Trophoblast cell (in vitro differentiated cells and primary cell): ENCODE measurements at regions not wholly inside any gene's neighbourhood (a gene's known extent, or its start where the extent isn't known, plus 50 kb on each side); places are given as distances from the start of the nearest gene placed in this dataset.
"Not testable (repeated sequence)": the region's sequence is repeated elsewhere in the genome, so short reads cannot be mapped to it uniquely, and the experiment has no call there.

Experiments used
- DNase-seq, 2 donors: peaks; one replicate each; pipeline ENCODE4 v3.0.0-alpha.2; 2016
- H2AFZ ChIP-seq: 2 replicates; pipeline ENCODE4 v1.6.1; 2013; ENCODE audit warnings: low read length, moderate library complexity, mild to moderate bottlenecking; ENCODE audit not compliant: insufficient read depth, poor library complexity
- H2AK5ac ChIP-seq: 2 replicates; pipeline ENCODE4 v1.6.1; 2013; ENCODE audit warnings: mild to moderate bottlenecking, low read length
- H2BK120ac ChIP-seq: 2 replicates; pipeline ENCODE4 v1.6.1; 2013; ENCODE audit warnings: low read length, mild to moderate bottlenecking, moderate library complexity; ENCODE audit not compliant: insufficient read depth, poor library complexity
- H2BK12ac ChIP-seq: 2 replicates; pipeline ENCODE4 v1.6.1; 2013; ENCODE audit warnings: mild to moderate bottlenecking, low read length, moderate library complexity
- H2BK5ac ChIP-seq: 2 replicates; pipeline ENCODE4 v1.6.1; 2013; ENCODE audit warnings: low read length, low read depth, moderate library complexity, mild to moderate bottlenecking; ENCODE audit not compliant: poor library complexity
- H3K14ac ChIP-seq: 2 replicates; pipeline ENCODE4 v1.6.1; 2013; ENCODE audit warnings: mild to moderate bottlenecking, low read length
- H3K18ac ChIP-seq: 2 replicates; pipeline ENCODE4 v1.6.1; 2013; ENCODE audit warnings: mild to moderate bottlenecking, low read length
- H3K23ac ChIP-seq: 2 replicates; pipeline ENCODE4 v1.6.1; 2013; ENCODE audit warnings: low read length
- H3K27ac ChIP-seq: 2 replicates; pipeline ENCODE4 v1.5.1; 2013; ENCODE audit warnings: low read depth, mild to moderate bottlenecking, inconsistent platforms, low read length, moderate library complexity
- H3K27me3 ChIP-seq: 2 replicates; pipeline ENCODE4 v1.6.1; 2013; ENCODE audit warnings: inconsistent platforms, mild to moderate bottlenecking, low read length, moderate library complexity; ENCODE audit not compliant: insufficient read depth
- H3K36me3 ChIP-seq, 2 experiments: 1 replicate in 1 of 2; 2 replicates in 1 of 2; pipeline ENCODE4 v1.6.1; 2013; ENCODE audit warnings: low read length in 2 of 2, mild to moderate bottlenecking in 2 of 2, moderate library complexity in 1 of 2; ENCODE audit not compliant: insufficient read depth in 2 of 2, control insufficient read depth in 1 of 2
- H3K4ac ChIP-seq: 2 replicates; pipeline ENCODE4 v1.6.1; 2013; ENCODE audit warnings: low read depth, mild to moderate bottlenecking, low read length, moderate library complexity
- H3K4me1 ChIP-seq, 2 experiments: 1 replicate in 1 of 2; 2 replicates in 1 of 2; pipeline ENCODE4 v1.6.1; 2013; ENCODE audit warnings: low read length in 2 of 2, mild to moderate bottlenecking in 2 of 2, moderate library complexity in 1 of 2; ENCODE audit not compliant: insufficient read depth in 2 of 2, control insufficient read depth in 1 of 2
- H3K4me2 ChIP-seq: 2 replicates; pipeline ENCODE4 v1.6.1; 2013; ENCODE audit warnings: inconsistent platforms, mild to moderate bottlenecking, low read length, moderate library complexity
- H3K4me3 ChIP-seq: 2 replicates; pipeline ENCODE4 v1.5.1; 2013; ENCODE audit warnings: mild to moderate bottlenecking, low read depth, low read length, inconsistent platforms
- H3K79me1 ChIP-seq: one replicate; pipeline ENCODE4 v1.6.1; 2013; ENCODE audit warnings: low read length
- H3K79me2 ChIP-seq: 2 replicates; pipeline ENCODE4 v1.6.1; 2013; ENCODE audit warnings: low read length, mild to moderate bottlenecking; ENCODE audit not compliant: control insufficient read depth, insufficient read depth, poor library complexity
- H3K9ac ChIP-seq: 2 replicates; pipeline ENCODE4 v1.6.1; 2013; ENCODE audit warnings: mild to moderate bottlenecking, low read length
- H3K9me3 ChIP-seq: 2 replicates; pipeline ENCODE4 v1.6.1; 2013; ENCODE audit warnings: low read depth, mild to moderate bottlenecking, control low read depth, inconsistent platforms, low read length; ENCODE audit not compliant: insufficient read depth
- H4K12ac ChIP-seq: 2 replicates; pipeline ENCODE4 v1.6.1; 2013; ENCODE audit warnings: low read depth, mild to moderate bottlenecking, low read length, moderate library complexity
- H4K8ac ChIP-seq: 2 replicates; pipeline ENCODE4 v1.6.1; 2013; ENCODE audit warnings: low read depth, mild to moderate bottlenecking, low read length, moderate library complexity
- H4K91ac ChIP-seq: one replicate; pipeline ENCODE4 v1.6.1; 2013; ENCODE audit warnings: low read depth, mild to moderate bottlenecking, low read length, moderate library complexity
- WGBS: extraction: QIAGEN DNeasy Blood & Tissue Kit; methylation state at CpG from one replicate; pipeline ENCODE4 v1.1.7; 2013; ENCODE audit warnings: missing lambda C conversion rate; ENCODE audit not compliant: insufficient read length, insufficient coverage; ENCODE audit errors: extremely low coverage; 5-methylcytosine and 5-hydroxymethylcytosine counted together

DNA sequence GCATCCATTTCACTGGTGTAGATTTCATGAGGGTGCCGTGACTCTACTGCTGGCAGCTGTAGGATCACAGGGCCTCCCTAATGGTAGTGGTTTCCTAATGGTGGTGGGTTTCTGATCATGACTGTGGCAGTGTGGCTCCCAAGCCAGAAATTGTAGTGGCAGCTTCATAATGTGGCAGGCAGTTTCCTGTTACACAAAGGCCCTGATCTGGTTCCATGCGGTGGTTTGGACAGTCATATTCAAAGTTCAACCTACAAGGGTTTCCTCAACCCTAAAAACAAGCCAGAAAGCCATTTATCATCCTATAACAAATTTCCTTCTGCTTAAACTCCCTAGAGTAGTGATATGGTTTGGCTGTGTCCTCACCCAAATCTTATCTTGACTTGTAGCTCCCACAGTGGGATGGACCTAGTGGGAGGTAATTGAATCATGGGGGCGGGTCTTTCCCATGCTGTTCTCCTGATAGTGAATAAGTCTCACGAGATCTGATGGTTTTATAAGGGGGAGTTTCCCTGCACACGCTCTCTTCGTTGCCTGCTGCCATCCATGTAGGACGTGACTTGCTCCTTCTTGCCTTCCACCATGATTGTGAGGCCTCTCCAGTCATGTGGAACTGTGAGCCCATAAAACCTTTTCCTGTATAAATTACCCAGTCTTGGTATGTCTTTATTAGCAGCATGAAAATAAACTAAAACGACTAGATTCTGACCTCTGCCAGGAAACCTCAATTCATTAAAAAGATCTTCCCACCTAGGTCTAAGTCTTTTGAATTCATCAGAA is 257.1 kb downstream of the EFCAB11 start:
- Histone ChIP-seq H3K79me1 (peaks cover 16% of the 10 kb centered on the region), H4K91ac (no peak overlapping the region), H3K27ac (no peak overlapping the region), H3K4me3 (no peak overlapping the region), H3K79me2 (peaks cover 1% of the 10 kb centered on the region), H3K9ac (no peak overlapping the region), H3K27me3 (no peaks in the 10 kb centered on the region), H3K36me3 (peaks cover 0 to 3% of the 10 kb centered on the region in 2 experiments), H2BK120ac (no peak overlapping the region), H4K12ac (no peak overlapping the region), H2AK5ac (no peak overlapping the region), H3K4me2 (no peak overlapping the region), H2AFZ (no peak overlapping the region), H3K14ac (no peak overlapping the region), H3K18ac (no peak overlapping the region), H3K4me1 (peaks cover 14 to 18% of the 10 kb centered on the region in 2 experiments), H4K8ac (no peak overlapping the region), H3K23ac (no peak overlapping the region), H3K9me3 (peaks cover 1% of the 10 kb centered on the region), H2BK5ac (no peak overlapping the region), H2BK12ac (peak overlapping the region; percentile 12), H3K4ac (no peak overlapping the region)
- DNase-seq: no peak
- WGBS: no CpG with 5 or more reads among the region's 8 CpGs

DNA sequence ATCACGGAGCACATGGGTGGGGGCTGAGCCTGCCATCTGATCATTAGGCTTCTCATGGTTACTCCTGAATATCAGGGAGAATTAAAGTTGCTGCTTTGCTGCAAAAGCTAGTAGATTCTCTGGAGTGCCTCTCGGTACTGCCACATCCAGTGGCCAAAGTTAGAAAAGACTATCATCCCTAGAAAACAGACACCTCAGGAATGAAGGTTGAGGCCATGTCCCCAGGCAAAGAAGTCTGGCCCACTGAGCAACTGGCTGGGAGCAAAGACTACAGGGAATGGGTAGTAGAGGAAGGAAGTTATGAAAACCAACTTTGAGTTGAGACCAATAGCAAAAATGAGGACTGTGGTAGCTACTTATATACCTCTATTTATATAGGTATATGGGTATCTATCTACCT is 258.7 kb downstream of the EFCAB11 start:
- Histone ChIP-seq H3K4ac (no peak overlapping the region), H2AFZ (no peak overlapping the region), H3K18ac (peak overlapping the region; percentile 93), H2BK5ac (peak overlapping the region; percentile 61), H3K14ac (peak overlapping the region; percentile 57), H3K4me3 (no peak overlapping the region), H3K9ac (no peak overlapping the region), H3K36me3 (no peaks in the 10 kb centered on the region), H3K9me3 (peaks cover 1% of the 10 kb centered on the region), H3K27me3 (no peaks in the 10 kb centered on the region), H3K79me2 (no peaks in the 10 kb centered on the region), H3K79me1 (peaks cover 4% of the 10 kb centered on the region), H3K27ac (peak overlapping the region; percentile 85), H4K91ac (no peak overlapping the region), H2BK120ac (peak overlapping the region; percentile 31), H4K8ac (no peak overlapping the region), H2AK5ac (no peak overlapping the region), H3K4me2 (peak overlapping the region; percentile 20), H4K12ac (no peak overlapping the region), H2BK12ac (peak overlapping the region; percentile 96), H3K4me1 (peaks cover 2 to 7% of the 10 kb centered on the region in 2 experiments), H3K23ac (no peak overlapping the region)
- no CpG with 5 or more reads among the region's 2 CpGs for WGBS
- DNase-seq: no peak

DNA sequence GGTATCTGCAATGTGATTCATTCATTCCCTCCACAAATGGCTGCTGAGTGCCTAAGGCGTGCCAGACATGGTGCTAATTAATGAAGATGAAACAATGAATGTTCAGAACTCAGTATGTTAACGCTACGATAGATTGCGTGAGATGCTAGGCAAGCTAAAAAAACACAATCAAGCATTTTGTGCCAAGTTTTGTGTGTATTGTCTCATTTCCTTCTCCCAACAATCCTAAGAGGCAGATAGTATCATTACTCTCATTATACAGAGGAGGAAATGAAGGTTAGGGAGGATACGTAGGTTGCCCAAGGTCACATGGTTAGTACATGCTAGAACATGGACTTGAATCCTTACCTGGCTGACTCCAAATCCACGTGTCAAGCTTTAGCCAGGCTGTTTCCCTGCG is 264.4 kb downstream of the EFCAB11 start:
- H3K9me3 ChIP-seq: no peaks in the 10 kb centered on the region
- no peak overlapping the region for H3K23ac ChIP-seq
- H4K8ac ChIP-seq: no peak overlapping the region
- no peak overlapping the region for H3K27ac ChIP-seq
- no peak overlapping the region for H3K9ac ChIP-seq
- no peak overlapping the region for H2AFZ ChIP-seq
- H2BK120ac ChIP-seq: no peak overlapping the region
- no peak overlapping the region for H2BK5ac ChIP-seq
- no peak for DNase-seq
- H2BK12ac ChIP-seq: no peak overlapping the region
- no peaks in the 10 kb centered on the region for H3K79me2 ChIP-seq
- no peaks in the 10 kb centered on the region for H3K79me1 ChIP-seq
- no peaks in the 10 kb centered on the region for H3K27me3 ChIP-seq
- H2AK5ac ChIP-seq: no peak overlapping the region
- H3K4me1 ChIP-seq: no peaks in the 10 kb centered on the region
- H4K91ac ChIP-seq: no peak overlapping the region
- H4K12ac ChIP-seq: no peak overlapping the region
- no peak overlapping the region for H3K18ac ChIP-seq
- no peak overlapping the region for H3K14ac ChIP-seq
- no peak overlapping the region for H3K4me3 ChIP-seq
- H3K4ac ChIP-seq: no peak overlapping the region
- H3K4me2 ChIP-seq: no peak overlapping the region
- H3K36me3 ChIP-seq: no peaks in the 10 kb centered on the region
- no CpG with 5 or more reads among the region's 7 CpGs for whole genome bisulfite sequencing

DNA sequence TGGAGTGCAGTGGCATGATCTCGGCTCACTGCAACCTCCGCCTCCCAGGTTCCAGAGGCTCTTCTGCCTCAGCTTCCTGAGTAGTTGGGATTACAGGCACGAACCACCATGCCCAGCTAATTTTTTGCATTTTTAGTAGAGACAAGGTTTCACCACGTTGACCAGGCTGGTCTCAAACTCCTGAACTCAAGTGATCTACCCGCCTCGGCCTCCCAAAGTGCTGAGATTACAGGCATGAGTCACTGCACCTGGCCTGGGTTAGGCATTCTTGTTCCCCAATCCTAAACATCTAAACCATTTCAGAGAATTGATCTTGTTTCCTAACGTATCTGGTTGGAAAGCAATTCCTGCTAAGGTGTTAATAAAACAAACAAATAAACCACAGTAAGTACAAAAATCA is 264.8 kb downstream of the EFCAB11 start:
- H2BK12ac ChIP-seq, H4K8ac ChIP-seq, H3K14ac ChIP-seq, H2BK5ac ChIP-seq, H3K36me3 ChIP-seq, H3K4me1 ChIP-seq, H3K9me3 ChIP-seq, H2BK120ac ChIP-seq, H3K79me2 ChIP-seq, H3K23ac ChIP-seq, H3K9ac ChIP-seq, H3K4me2 ChIP-seq, H4K91ac ChIP-seq, H3K4ac ChIP-seq, H3K18ac ChIP-seq, H3K27me3 ChIP-seq, H3K27ac ChIP-seq, H2AFZ ChIP-seq, H2AK5ac ChIP-seq, H3K79me1 ChIP-seq, H3K4me3 ChIP-seq, H4K12ac ChIP-seq: not testable (repeated sequence)
- peak; percentile 62 to 75 for DNase-seq
- WGBS: no CpG with 5 or more reads among the region's 7 CpGs
